EL (cell line): ENCODE measurements at regions not wholly inside any gene's neighbourhood (a gene's known extent, or its start where the extent isn't known, plus 50 kb on each side); places are given as distances from the start of the nearest gene placed in this dataset.

ENCODE experiments used
- DNase-seq: peaks from one replicate; pipeline ENCODE4 v3.0.0-alpha.2; 2016

DNA sequence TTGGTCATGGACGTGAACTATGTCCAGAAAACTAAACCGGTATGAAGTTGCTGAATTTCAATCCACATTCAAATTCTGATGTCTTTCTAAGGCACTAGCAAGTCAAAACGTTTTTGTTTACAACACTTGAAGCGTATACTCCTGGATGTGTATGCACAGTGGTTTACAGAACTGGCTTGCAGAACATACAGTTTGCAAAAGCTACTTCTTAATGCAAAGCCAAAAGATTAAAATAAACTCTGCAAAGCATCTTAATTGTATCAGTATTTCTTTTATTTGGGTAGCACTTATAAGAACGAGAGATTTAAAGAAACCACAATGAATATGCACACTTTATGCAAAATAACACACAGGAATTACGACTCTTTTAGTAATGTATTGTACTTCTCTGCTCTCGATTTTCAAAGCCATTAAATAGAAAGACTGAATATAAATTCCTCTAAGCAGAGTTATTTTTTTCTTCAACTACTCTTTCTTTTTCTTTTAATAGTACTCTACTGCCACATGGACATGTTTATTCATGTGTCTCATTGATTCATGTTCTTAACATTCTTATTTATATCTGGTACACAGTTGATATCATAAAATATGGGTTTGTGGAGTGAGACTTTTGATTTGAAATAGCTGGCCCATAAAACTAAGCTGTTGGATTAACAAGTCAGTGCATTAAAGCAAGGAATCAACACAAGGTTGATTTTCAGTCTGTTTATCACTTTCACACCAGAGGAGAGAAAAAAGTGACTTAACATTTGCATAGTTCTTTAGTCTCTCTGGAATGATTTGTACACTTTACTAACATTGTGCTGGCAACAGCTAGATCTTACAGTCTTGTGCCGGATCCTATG lies 189.4 kb upstream of the STEAP4 start:
- DNase-seq, result no peak

DNA sequence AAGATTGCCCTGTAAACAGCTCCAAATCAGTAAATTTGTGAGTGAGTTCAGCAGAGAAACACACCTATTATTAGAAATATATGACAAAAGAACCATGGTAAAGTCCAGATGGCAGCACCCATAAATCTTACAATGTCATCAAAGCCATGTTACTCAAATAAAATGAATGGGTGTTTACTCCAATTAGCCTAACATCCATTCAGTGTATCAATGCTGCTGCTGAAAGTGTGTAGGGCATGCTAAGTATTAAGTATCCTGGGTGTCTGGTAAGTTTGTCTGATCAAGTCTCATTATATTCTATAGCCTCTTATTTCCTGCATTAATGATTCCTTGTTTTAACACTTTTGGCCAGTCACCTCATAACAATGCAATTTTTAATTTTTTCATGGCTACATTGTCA lies 185.5 kb upstream of the STEAP4 start:
- DNase-seq, result no peak

DNA sequence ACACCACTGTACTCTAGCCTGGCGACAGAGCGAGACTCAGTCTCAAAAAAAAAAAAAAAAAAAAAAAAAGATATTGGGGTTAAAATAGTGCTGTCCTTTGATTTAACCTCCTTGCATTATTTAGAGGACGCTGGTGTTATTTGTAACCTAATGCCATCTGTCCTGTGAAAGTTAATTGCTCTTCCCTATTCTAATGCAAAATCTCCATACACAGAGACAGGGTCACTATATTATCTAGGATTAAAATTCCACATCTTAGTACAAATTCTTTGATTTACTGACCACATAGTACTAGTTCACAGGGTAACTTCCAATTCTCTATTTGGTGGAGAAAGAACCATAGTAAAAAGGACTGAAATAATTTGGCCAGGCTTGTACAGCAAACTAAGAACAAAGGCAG lies 184.2 kb upstream of the STEAP4 start:
- no peak for DNase-seq

DNA sequence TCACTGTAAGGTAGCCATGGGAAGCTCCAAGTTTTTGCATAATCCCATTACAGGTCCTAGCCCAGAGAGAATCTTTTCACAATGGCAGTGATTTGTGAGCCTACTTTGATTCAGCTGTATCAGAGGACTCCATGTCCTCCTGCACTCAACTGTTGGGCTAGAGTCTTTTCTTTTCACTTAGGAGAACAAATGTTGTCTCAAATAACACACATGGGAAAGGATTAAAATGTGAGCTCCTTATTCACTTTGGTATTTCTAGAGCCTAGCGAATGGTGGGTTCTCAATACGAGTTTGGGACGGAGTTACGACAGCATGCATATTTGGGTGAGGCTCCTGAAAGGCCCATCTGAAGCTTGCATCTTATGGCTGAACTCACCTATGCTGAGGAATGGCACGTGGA lies 183.5 kb upstream of the STEAP4 start:
- DNase-seq, result no peak

DNA sequence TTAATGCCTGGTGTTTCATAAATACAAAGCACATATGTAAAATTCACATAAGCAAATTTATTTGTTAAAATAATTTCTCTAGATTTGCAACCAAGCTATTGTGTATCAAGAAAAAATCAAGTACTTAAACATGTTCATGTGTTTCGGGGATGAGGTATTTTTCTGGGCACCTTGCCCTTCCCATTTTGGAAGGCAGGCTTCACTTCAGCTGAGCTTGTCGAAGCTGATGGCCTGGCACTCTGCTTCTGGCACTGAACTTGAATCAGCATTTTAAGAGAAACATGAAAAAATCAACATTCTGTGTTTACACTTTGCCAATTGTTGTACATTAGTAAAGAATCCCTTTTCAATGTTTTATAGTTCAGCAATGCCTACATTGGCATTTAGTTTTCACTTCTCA lies 179.1 kb upstream of the STEAP4 start:
- DNase-seq, result no peak

DNA sequence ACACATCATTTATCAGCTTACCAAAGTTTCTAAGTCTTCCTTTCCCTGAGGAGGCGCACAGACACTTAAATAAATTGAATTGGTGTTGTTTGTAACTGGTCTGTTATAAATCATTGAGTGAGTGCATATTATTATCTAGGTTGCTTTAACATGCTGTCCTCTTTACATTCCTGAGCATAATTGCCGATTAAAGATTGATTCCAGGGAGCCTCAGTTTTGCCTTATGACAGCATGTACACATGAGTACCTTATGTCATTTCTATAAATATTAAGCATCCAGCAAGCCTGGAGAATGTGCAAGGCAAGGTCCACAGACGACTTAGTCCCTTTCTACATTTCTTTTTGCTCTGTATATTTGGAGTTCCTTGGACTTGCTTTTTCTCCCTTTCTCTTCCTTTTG lies 177.9 kb upstream of the STEAP4 start:
- DNase-seq, result no peak

DNA sequence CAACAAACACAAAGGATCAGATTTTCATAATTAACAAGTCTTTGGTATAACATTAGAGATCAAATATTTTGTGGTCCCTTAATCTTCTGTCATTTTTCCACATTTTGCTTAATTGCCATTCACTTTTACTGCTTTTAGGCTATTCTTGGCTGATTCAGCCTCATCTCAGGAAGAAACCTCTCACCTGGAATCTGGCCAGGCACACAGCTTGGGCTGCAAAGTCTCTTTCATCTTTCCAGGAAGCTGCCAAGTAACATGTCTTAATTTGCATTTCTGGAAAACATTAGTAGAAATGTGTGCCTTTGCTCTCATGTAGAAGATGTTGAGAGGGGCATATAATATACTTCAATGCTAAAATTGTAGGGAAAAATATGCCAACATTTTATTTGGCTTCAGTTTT lies 174.2 kb upstream of the STEAP4 start:
- no peak for DNase-seq

DNA sequence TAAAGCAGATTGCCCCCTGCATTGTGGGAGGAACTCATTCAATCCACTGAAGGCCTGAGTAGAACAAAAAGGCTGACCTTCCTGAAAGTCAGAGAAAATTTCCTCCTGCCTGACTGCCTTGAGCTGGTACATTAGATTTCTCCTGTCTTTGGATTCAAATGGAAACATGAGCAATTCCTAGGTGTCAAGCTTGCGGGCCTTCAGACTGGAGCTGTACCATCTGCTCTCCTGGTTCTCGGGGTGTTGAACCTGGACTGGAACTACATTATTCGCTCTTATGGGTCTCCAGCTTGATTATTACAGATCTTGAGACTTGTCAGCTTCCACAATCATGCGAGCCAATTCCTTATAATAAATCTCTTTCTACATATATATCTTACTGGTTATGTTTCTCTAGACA lies 173.6 kb upstream of the STEAP4 start:
- DNase-seq, result no peak

DNA sequence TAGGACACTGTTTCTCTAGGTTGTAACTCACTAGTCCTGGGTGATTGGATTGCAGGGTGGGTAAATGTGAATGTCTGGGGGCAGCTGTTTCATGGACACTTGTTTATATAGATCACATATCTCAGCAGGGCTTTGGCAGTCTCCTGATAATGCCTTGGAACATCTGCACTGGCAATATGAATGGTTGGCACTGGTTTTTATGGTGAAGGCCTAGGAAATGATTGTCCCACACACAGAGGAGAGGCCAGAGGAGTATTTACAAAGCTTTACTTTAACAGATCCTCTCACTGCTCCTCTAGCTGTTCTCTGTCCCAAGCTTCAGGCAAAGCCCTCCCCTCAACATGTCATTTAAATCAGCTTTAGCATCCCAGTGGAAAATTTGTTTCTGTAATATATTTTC lies 171.3 kb upstream of the STEAP4 start:
- DNase-seq, result no peak

DNA sequence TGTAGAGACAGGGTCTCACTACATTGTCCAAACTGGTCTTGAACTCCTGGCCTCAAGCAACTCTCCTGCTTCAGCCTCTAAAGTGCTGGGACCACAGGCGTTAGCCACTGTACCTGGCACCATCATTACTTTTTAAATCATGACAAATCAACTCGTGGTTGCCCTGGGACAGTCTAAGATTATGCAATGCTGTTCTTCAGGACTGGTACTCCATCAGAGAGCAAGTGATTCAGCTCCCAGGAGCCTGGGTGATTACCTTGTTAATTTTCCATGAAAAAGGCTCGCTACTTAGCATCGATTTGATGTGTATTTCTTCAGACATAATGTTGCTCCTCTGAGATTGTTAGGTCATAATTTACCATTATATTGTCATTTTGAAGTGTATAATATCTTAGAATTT lies 158.9 kb upstream of the STEAP4 start:
- no peak for DNase-seq

DNA sequence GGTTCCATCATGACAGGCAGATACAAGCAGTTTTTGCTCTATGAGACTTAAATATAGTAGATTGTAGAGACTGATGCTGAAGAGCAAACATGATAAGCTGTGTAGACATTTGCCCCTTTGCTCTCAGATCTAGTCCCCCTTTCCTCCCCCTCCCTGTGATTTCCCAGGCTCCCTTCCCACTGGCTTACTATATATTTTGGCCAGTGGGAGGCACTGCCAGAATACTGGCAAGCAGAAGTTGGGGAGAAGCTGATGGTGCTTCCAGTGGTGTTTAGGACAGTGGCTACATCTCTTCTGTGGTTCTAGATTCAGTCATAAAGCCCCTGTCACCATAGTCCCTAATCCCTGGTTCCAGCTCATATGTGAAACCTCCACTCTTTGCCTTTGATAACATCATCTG lies 156.1 kb upstream of the STEAP4 start:
- no peak for DNase-seq

DNA sequence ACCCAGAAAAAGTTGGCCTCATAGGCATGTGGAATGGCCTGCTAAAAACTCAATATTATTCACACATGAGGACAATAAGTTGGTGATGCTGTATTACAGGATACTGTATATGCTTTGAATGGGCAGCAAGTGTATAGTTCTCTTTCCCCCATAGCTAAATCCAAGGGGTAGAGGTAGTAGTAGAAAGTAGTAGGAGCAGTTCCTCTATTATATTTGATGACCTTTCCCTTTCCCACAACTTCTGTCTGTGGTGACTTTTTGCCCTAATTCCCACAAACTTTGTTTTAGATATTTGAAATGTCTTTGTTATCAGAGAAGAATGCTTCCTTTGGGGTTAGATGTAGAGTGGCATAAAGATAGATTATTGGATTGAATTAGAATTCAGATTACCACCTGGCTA lies 154.0 kb upstream of the STEAP4 start:
- DNase-seq, result no peak

DNA sequence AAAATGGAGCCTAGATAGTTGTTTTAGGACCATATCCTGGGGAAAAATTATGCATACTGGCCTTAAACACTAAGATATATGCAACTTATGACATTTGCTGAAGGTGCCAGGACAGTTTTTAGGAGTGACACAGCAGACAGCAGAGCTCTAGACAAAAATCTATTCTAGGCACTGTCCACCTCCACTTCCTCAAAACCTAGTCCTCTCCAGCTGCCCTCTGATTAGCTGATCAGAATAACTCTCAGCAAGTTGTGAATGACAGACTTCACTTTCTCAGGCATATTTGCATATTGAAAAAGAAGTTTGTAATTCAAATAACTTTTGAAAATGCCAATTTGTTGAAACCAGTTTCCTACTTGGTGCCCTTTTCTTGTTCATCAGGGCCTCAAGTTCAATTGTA lies 152.3 kb upstream of the STEAP4 start:
- no peak for DNase-seq

DNA sequence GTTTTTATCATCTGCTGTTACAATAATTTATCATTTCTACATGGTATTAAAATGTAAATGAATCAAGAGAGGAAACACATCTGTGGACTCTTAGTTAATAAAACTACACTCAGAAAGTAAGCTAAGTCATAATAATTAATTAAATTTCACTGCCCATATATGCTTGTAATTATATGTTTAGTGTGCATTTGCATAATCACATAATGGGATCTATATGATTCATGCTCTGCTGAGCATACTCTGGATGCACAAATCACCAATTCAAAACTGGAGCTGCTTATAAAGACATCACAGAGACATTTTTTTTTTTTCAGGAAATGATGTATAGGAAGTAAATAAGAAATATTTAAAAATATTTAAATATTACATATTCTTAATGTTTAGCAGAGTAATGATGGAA lies 151.6 kb upstream of the STEAP4 start:
- no peak for DNase-seq

DNA sequence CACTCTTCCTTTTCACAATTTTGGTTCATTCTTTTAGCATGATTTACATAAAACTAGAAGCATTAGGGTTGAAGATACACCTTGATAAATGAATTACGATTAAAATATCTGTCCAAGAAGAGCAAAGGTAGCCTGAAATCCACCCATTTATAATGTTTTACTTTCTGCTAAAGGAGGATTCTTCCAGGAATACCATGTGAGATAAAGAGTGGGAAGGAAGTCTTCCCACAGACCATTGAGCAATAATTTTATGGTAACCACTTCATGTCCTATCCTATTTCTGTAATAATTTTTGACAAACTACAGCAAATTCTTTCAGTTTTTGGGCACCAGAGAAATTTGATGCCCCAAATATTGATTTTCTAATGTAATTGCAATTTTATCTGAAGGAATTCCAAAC lies 150.6 kb upstream of the STEAP4 start:
- DNase-seq, result no peak

DNA sequence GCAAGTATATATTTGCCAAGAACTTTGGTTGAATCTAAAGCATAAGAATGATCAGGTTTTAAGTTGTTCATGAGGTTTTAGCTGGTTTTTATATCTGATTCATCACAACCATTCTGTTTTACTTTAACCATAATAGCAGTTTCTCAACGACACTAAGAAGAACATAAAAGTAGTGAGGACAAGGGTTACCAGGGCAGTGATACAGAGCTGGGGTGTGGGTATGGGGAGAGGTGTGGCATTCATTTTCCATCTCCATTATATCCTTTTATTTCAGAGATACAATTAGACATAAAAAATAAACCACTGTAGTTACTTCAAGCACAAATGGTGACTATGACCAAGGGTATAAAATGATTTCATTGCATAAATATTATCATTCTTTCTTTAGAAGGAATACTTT lies 149.8 kb upstream of the STEAP4 start:
- no peak for DNase-seq

DNA sequence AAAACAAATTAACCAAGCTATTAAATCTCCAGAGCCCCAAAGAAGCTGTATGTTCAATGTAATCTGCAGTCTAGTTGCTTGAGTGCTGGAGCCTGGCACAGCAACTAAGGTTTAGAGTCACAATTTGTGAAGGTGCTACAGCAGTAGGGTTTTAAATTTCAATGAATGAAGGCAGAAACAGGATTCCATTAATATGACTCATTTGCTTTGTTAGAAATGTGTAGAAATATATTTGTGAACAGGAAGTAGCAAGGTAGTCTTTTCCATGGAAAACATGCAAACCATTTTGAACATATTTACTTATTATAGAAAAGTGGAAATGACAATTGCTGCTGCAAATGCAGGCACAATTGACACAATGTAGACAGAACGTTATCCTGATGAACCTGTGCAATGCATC lies 149.0 kb upstream of the STEAP4 start:
- DNase-seq, result no peak

DNA sequence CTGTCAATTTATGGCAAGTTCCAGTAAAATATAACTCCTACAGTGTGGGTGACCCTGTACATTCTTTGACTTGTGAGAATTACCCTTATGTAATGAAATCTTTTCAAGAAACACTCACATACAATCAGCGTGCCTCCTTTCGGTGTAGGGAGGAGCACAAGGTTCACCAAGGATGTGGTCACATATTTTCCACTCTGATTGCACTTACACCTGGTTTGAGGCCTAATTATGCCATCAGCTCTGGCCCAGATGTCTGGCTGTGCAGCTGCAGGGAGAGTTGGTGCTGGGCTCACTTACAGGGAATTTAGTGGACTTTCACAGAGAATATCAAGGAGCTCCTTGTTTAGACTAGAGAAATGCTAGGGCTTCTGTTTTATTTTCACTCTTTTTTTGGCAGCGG lies 146.0 kb upstream of the STEAP4 start:
- DNase-seq, result no peak

DNA sequence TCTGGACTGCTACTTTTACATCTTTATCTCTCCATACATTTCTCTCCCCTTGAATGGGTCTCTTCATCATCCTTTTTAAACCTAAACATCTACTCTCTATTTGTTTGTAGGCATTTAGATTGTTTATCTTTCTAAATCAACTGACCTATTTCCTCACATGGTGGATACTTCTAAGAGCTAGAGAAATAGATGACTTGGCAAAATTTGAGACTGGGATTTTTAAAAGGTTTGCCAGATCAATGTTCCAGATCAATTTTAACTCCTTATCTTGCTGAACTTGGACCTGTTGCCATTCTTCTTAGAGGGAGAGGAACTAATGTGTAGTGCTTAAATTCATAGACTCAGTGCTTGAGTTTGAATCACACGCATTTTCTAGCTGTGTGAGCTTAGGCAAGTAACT lies 144.2 kb upstream of the STEAP4 start:
- DNase-seq, result no peak

DNA sequence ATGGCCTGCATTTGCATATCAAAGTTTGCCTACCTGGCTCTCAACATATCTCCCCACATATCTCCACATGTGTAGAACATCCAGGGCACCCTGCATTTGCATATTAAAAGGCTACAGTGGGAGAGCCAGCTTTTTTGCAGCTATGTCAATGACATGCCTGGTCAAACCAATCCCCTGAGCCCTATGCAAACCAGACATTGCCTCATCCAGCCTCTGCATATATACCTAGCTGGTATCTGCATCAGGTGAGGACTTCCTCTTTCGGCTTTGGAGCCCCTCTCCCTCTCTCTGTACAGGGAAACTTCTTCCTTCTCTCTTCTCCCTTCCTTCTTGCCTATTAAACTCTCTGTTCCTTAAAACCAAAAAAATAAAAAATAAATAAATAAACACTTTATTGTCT lies 142.7 kb upstream of the STEAP4 start:
- DNase-seq, result no peak

DNA sequence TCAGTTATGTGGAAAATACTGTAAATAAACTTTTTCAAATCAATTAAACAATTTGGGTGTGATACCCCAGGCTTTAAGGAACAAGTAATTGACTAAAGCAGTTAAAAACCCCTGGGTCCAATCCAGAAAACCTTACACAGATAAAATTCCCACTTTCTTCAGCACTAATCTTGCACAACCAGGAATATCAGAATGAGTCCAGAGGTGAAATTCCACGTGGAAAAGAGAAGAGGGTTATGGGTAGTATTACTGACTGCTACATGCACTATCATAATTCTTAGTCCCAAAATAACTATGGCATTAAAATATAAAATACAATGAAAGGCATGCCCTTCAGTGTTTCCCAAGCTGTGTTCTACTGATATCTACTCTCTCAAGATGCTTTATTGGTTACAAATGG lies 135.7 kb upstream of the STEAP4 start:
- DNase-seq, result no peak

DNA sequence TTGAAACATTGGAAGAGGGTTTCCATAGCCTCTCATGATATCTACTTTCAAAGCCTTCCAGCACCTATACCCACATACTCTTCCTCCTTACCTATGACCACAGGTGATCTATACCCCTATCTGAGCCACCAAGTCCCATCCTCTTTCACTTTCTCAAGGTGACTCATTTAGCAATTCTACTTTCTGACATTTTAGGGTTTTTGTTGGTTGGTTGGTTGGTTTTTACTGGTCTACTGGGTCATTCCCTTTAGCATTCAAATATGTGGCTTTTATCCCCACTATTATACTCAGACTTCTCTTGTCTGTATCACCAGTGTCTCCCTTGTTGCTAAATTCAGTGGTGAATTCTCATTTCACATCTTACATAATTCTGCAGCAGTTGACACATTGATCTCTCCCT lies 130.4 kb upstream of the STEAP4 start:
- DNase-seq, result no peak

DNA sequence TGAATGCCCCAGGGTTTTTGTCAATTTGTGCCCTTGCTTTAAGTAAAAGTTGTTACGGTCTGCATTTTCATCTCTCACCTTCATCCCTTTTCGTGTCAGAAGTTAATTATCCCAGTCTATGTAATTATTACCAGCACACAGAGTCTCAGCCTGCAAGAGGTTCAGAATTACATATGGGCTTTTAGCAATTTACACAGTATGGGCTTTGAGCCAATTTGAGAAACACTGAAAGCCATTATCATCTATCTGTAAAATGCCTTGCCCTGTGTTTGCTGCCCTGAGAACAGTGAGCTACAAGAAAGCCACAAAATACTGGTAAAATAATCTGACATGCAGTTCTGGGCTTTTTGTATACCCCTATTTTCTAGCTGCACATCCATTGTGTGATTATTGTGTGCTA lies 125.6 kb upstream of the STEAP4 start:
- no peak for DNase-seq

DNA sequence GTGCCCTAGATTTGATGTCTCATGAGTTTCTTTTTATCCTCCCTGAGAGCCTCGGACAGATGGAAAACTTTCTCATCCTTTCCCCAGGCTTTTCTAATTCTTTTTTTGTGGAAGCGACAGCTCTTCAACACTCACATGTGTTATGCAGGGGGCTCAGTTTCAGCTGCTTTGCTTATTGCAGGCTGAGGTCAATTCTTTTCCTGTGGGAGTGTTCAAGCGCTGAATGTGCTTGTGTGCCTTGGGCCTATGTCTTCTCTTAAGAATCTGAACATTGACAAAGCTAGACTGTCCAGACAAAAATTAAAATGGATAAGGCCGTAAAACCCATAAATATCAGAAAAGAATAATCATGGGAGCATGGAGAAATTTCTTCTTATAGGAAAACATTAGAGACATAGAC lies 125.2 kb upstream of the STEAP4 start:
- no peak for DNase-seq

DNA sequence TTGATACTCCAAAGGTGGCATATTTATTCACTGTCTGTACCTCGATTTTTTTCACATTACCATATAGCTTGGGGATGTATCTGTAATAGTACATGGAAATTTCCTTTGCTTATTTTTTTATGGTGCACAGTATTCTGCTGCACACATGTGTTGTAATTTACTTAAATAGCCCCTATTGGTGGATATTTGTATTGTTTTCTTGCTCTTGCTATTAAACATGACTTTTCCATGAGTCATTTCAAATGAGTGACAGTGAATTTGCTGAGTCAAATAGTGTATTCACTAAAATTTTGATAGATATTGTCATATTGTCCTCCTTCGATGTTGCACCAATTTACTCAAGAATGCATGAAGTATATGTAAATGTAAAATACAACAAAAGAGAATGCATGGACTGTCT lies 122.7 kb upstream of the STEAP4 start:
- DNase-seq, result no peak

DNA sequence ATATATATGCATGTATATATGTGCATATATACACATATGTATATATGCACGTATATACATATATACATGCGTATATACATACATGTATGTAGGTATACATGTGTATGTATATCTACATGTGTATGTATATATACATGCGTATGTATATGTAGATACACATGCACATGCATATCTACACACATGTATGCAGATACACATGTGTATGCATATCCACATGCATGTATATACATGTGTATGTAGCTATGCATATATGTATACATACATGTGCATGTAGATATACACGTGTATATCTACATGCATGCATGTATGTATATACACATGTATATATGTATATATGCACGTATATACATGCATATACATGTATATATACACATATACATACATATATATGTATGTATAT lies 95.8 kb upstream of the STEAP4 start:
- no peak for DNase-seq
